ENCODE measurements at regions not wholly inside any gene's neighbourhood (a gene's known extent, or its start where the extent isn't known, plus 50 kb on each side); places are given as distances from the start of the nearest gene placed in this dataset.

DNA sequence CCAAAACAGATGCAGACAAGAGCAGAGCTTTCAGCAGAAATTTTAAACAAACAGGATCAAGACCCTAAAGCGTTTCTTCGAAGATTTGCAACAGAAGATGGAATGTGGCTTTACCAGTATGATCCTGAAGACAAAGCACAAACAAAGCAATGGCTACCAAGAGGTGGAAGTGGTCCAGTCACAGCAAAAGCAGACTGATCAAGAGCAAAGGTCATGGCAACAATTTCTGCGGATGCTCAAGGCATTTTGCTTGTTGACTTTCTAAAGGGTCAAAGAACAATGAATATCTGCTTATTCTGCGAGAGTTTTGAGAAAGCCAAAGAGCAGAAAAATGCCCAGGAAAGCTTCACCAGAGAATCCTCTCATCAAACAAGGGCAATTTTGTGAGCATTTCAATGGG is 130.4 kb downstream of the MBL2 start:
- Histone ChIP-seq H3K9me3 (ENCODE audit: low read length) (no peaks in the 10 kb centered on the region), H3K27me3 (ENCODE audit: insufficient read depth, low read length) (no peaks in the 10 kb centered on the region), H3K36me3 (ENCODE audit: insufficient read depth, low read length) (no peaks in the 10 kb centered on the region), H3F3A (ENCODE audit: insufficient read depth, low read length) (no peaks in the 10 kb centered on the region), H3K4me1 (ENCODE audit: insufficient read depth, low read length, severe bottlenecking) (no peaks in the 10 kb centered on the region), H3K4me2 (ENCODE audit: low read length) (no peak overlapping the region), H4K20me1 (ENCODE audit: insufficient read depth, low read length) (no peaks in the 10 kb centered on the region), H2AFZ (ENCODE audit: low read length) (no peak overlapping the region), H3K27ac (ENCODE audit: low read depth, low read length, poor library complexity, severe bottlenecking) (no peak overlapping the region), H3K9ac (ENCODE audit: low read length) (no peak overlapping the region), H3K79me2 (ENCODE audit: insufficient read depth, low read length) (no peaks in the 10 kb centered on the region), H3K4me3 (ENCODE audit: low read depth, low read length, poor library complexity, severe bottlenecking) (no peak overlapping the region), H3K9me2 (ENCODE audit: low read depth, low read length) (no peaks in the 10 kb centered on the region)
- TF ChIP-seq EZH2 (IDR thresholded peaks at IDR 0.05; ENCODE audit: borderline replicate concordance, low read length), result no peak
- TF ChIP-seq, protein P1, sequence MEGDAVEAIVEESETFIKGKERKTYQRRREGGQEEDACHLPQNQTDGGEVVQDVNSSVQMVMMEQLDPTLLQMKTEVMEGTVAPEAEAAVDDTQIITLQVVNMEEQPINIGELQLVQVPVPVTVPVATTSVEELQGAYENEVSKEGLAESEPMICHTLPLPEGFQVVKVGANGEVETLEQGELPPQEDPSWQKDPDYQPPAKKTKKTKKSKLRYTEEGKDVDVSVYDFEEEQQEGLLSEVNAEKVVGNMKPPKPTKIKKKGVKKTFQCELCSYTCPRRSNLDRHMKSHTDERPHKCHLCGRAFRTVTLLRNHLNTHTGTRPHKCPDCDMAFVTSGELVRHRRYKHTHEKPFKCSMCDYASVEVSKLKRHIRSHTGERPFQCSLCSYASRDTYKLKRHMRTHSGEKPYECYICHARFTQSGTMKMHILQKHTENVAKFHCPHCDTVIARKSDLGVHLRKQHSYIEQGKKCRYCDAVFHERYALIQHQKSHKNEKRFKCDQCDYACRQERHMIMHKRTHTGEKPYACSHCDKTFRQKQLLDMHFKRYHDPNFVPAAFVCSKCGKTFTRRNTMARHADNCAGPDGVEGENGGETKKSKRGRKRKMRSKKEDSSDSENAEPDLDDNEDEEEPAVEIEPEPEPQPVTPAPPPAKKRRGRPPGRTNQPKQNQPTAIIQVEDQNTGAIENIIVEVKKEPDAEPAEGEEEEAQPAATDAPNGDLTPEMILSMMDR (IDR thresholded peaks at IDR 0.05; ENCODE audit: low read length), result no peak

DNA sequence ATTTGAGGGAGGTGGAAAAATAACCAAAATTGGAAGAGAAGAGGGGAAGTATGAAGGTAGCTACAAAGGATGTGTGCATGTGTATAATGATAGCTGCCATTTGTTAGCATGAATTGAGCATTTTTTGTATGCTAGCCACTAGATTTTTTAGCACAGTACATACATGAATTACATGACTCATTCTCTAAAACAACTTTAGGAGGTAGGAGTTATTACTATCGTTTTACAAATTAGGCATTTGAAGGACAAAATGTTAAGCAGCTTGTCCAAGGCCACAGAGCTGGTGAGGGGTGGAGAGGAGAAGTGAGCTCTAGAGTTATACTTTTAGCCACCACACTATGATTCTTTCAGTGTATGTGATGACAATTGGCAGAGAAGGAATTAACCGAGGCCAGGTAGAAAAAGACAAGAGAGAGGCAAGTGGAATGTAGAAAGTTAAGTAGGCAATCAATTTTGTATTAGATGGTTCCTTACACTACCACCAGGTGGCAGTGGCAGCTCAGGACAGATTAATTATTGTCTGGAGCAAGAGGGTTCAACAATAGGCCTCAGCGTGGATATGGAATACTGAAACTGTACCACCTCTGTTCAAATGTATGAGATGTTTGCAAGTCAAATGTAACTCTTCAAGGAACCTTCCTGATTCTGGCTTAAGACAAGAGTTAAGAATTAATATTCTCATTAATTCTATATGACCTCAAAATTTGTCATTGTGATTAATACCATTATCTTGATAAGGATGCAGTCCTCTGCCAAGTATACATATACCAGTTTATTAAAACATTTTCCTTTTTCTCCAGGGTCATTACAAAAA is 128.0 kb downstream of the MBL2 start:
- no peaks in the 10 kb centered on the region for H3K27me3 ChIP-seq (ENCODE audit: insufficient read depth, low read length)
- no peaks in the 10 kb centered on the region for H3K4me1 ChIP-seq (ENCODE audit: insufficient read depth, low read length, severe bottlenecking)
- no peak overlapping the region for H3K27ac ChIP-seq (ENCODE audit: low read depth, low read length, poor library complexity, severe bottlenecking)
- H4K20me1 ChIP-seq (ENCODE audit: insufficient read depth, low read length), result no peaks in the 10 kb centered on the region
- no peaks in the 10 kb centered on the region for H3K9me3 ChIP-seq (ENCODE audit: low read length)
- no peak overlapping the region for H3K4me3 ChIP-seq (ENCODE audit: low read depth, low read length, poor library complexity, severe bottlenecking)
- no peaks in the 10 kb centered on the region for H3K79me2 ChIP-seq (ENCODE audit: insufficient read depth, low read length)
- H3K36me3 ChIP-seq (ENCODE audit: insufficient read depth, low read length), result no peaks in the 10 kb centered on the region
- H2AFZ ChIP-seq (ENCODE audit: low read length), result no peak overlapping the region
- H3K9me2 ChIP-seq (ENCODE audit: low read depth, low read length), result no peaks in the 10 kb centered on the region
- no peak overlapping the region for H3K4me2 ChIP-seq (ENCODE audit: low read length)
- no peak for TF ChIP-seq EZH2 (IDR thresholded peaks at IDR 0.05; ENCODE audit: borderline replicate concordance, low read length)
- TF ChIP-seq, protein P1 (IDR thresholded peaks at IDR 0.05; ENCODE audit: low read length), result peak; percentile 78
- H3K9ac ChIP-seq (ENCODE audit: low read length), result no peak overlapping the region
- H3F3A ChIP-seq (ENCODE audit: insufficient read depth, low read length), result no peaks in the 10 kb centered on the region

DNA sequence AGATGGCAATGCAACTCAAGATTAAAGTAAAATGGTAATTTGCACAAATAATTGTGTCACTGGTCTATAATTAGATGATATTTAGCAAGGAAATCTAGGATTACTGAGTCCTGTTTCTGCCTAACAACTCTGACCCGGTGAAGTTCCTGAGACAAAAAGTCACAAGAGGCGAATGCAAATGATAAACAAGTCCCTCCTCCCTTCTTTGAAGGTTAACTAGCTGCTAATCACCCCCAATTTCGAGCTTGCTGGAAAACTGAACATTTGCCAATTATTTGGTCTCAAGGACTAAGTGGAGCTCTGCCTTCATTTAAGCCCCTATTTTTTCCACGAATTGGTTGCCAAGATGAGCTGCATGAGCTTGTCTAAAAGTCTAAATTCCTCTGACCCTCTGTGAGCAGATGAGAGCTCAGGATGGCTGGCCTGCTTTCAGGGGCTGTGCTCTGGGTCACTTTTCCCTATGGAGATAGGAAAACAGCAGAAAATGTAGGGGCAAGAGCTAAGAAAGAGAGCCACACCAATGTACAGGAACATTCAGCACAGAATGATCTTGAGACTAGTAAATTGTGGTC is 127.3 kb downstream of the MBL2 start:
- no peaks in the 10 kb centered on the region for H3K36me3 ChIP-seq (ENCODE audit: insufficient read depth, low read length)

More for the DNA sequence above, 127.3 kb downstream of the MBL2 start:
- H3K9me2 ChIP-seq (ENCODE audit: low read depth, low read length), result no peaks in the 10 kb centered on the region
- no peaks in the 10 kb centered on the region for H3K4me1 ChIP-seq (ENCODE audit: insufficient read depth, low read length, severe bottlenecking)
- no peak overlapping the region for H2AFZ ChIP-seq (ENCODE audit: low read length)
- no peaks in the 10 kb centered on the region for H3K79me2 ChIP-seq (ENCODE audit: insufficient read depth, low read length)
- no peak overlapping the region for H3K9ac ChIP-seq (ENCODE audit: low read length)
- no peaks in the 10 kb centered on the region for H4K20me1 ChIP-seq (ENCODE audit: insufficient read depth, low read length)
- H3K27me3 ChIP-seq (ENCODE audit: insufficient read depth, low read length), result no peaks in the 10 kb centered on the region
- H3K4me3 ChIP-seq (ENCODE audit: low read depth, low read length, poor library complexity, severe bottlenecking), result no peak overlapping the region
- no peaks in the 10 kb centered on the region for H3K9me3 ChIP-seq (ENCODE audit: low read length)
- H3K4me2 ChIP-seq (ENCODE audit: low read length), result no peak overlapping the region
- no peak for TF ChIP-seq EZH2 (IDR thresholded peaks at IDR 0.05; ENCODE audit: borderline replicate concordance, low read length)
- TF ChIP-seq, protein P1 (IDR thresholded peaks at IDR 0.05; ENCODE audit: low read length), result no peak
- H3K27ac ChIP-seq (ENCODE audit: low read depth, low read length, poor library complexity, severe bottlenecking), result no peak overlapping the region
- no peaks in the 10 kb centered on the region for H3F3A ChIP-seq (ENCODE audit: insufficient read depth, low read length)
